ENCODE measurements at regions not wholly inside any gene's neighbourhood (a gene's known extent, or its start where the extent isn't known, plus 50 kb on each side); places are given as distances from the start of the nearest gene placed in this dataset.

DNA sequence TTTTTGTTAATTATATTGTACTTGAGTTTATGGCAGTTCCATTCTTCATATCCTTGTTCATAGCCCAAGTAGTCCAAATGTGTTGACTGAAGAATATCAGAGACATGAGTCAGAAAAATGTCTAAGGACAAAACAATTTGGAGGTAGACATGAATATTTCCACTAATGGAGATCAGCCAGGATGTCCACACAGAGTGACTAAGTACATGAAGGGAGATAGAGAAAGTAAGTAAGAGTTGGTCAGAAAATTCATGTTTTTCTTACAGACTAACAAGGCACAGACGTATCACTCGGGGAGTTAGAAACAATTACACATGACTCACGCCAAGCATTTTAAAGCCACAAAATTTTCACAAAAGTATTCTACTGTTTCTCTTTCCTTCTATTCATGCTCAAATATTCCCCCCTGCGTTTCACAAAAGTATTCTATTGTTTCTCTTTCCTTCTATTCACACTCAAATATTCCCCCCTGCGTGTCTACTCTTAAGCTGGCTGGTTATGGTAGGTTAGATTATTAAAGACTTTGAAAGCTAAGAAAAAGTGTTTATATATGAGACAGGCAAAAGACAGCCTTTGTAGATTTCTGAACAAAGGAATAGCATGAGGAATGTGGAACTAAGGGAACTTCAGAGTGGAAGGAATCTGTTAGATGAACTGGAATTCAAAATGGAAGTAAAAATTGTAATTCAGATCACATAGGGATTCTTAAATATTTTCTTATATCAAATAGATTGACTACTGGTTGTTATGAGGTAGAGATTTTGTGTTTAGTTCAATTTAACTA, 648.7 kb upstream of the CCDC54 start:
- FAIRE-seq, result peak; percentile 99
- peak; percentile 100 for DNase-seq (ENCODE audit: low spot score)

DNA sequence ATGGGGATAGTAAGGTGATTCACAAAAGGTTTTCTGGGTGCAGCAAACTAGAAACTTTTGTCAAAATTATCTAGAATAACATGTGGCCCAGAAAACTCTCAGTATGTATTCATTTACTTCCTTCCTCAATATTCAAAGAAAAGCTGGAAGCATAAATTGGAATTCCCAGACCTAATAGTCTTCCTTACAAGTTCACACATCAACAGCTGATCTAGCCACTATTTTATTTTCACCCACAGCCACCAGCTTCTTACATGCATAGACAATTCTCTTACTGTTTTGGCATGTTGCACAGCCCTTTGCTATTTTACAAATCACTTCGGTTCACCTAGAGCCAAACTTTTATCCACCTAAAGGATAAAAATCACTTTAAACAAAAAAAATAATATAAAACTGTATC, 647.8 kb upstream of the CCDC54 start:
- no peak for FAIRE-seq

DNA sequence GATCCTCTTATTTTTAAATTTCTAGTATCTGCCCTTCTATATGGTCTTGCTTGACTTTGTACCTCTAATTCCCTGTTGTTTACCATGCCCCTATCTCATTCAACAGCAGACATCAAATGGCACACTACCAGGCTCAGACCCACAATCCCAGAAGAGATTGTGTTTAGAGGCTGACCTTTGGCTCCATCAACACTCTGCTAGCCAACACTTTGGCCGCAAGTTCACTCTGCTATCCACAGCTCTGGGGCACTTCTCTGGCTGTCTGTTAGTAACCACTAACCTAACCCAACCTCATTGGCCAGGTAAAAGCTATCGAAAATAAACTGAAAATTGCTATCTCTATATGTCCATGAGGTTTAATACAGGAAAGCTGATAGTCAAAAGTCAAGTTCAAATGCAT, 646.0 kb upstream of the CCDC54 start:
- DNase-seq (ENCODE audit: low spot score) (no peak), FAIRE-seq (no peak)

More for the DNA sequence above, 647.8 kb upstream of the CCDC54 start:
- DNase-seq (ENCODE audit: low spot score), result no peak

DNA sequence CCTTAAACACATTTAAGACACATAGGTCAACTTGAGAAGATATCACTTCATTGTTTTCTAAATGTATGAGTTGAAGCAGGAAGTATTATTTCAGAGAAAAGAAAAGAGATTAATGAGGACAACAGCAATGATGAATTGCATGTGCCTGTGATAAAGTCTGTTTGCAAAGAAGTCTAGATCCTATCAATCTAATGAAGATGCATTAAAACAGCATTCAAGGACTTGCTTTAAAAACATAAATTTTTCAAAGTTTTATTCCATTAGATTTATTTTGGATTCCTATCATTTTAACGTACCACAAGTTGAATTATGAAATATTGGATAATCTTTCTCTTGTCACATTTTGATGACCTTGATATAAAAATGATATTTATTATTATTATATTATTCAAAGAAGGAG, 642.5 kb upstream of the CCDC54 start:
- DNase-seq (ENCODE audit: low spot score) (no peak), FAIRE-seq (peak; percentile 12)

DNA sequence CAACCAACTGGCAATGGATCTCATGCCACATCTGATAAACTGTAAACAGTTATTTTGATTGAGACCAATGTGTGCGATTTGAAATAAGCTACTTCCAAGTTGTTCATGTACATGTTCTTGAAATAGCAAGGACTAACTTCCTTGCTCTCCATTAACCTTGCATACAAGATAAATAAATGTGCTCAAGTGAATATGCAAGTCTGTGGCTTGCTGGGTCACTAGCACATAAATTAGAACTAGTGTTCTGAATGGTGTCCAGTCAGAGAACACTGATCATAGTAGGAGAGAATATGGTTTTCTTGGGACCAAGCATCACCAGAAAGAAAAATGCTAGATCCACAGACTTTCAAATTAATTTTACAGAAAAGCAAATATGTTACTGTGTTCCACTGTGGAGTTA, 640.0 kb upstream of the CCDC54 start:
- DNase-seq (ENCODE audit: low spot score), result no peak
- no peak for FAIRE-seq

DNA sequence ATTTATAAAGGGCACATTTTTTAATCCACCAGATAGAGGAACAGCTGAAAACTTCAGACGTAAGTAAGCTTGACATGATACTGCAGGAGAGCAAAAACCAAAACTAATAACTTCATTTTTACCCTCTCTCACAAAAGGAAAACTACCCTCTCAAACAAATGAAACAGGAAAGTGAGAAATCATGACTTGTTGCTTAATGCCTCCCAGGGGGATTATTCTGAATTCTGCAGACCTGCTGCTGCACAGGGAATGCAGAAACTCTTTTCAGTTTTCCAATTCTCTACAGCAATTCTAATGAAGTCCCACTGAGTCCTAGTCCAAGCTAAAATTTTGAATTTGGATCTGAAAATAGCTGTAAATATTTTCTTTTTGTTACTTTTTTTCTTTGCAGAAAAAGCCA, 637.1 kb upstream of the CCDC54 start:
- FAIRE-seq, result no peak
- DNase-seq (ENCODE audit: low spot score), result no peak

DNA sequence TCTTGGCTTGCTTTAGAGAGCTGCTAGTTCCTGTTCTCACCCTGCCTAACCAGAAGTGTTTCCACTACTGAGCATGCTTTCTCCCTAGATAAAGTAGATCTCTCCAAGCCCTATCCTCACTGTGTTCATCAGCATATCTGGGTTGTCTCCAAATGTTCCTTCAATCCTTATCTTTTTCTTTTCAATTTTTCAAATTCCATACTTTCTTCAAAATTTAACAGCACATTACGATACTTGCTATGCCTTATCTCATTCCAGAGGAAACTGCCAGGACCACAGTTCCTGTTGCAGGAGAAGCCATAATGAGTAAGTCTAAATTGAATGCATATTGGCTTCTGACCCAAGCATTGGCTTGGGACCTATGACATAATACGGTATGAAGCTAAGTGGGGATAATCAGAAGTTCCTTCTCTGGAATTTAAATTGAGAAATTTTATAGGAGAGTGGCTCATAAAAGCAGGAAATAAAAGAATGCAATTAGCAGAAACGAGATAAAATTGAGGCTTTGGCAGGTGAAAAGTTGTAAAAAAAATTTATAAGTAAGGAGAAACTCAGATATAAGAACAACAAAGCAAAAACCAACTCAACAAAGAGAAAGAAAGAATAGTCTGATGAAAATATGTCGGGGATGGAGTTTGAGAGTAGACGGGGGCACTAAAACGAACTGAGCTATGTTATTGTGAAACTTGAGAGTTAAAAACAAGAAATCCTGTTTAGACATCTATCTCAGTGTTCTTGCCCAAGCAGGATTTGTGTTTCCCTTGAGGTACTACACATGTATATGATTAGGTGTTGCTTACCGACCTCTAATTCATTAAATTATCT, 631.7 kb upstream of the CCDC54 start:
- no peak for FAIRE-seq

DNA sequence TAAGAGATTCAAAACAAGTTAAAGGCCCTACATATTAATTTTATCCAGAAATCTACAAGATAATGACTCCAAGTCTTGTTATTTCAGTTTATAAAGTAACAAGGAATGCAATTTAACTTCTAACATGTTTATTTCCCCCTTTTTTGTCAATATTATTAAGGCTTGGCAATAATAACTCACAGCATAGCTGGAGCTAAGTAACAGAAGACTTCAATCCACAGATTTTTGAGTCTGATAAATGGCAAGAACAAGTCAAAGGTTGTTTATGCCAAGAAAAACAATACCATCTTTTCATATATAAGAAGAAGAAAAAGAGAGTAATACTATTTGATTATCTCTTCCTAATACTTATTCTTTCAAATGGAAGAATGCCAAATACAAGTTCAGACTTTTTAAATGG, 631.0 kb upstream of the CCDC54 start:
- FAIRE-seq (no peak), DNase-seq (ENCODE audit: low spot score) (no peak)

More for the DNA sequence above, 631.7 kb upstream of the CCDC54 start:
- no peak for DNase-seq (ENCODE audit: low spot score)

DNA sequence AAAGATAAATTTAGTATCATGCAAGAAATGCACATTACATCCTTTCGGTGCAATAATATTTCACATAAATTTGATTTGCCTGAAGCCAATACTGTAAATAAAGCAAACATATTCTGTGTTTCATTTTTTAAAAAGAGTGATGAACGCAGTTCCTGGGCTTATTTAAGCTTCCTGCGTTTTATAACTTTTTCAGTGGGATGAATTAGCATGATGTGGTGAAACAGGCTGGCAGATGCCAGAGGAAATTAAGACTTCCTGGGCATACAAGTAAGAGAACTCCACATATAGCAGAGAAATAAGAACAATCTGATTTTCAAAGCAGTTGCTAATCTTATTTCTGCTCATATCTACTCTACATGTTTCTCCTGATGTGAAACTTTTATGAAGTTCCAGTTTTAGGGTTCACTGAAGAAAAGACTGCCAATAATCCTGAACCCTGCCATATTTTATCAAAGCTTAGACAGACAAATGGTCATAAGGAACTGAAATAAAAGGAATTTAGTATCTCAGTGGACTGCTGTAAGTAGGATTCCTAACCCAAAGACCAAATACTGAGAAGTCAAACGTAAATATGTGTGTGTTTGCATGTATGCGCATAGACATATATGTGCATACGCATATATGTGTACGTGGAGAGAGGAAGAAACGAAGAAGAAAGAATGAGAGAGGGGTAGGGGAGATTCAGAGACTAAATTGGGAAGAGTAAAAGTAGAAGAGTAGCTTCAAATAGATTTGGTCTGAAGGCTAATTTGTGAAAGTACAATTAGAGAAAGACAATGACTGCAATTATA, 628.6 kb upstream of the CCDC54 start:
- no peak for FAIRE-seq
- no peak for DNase-seq (ENCODE audit: low spot score)

DNA sequence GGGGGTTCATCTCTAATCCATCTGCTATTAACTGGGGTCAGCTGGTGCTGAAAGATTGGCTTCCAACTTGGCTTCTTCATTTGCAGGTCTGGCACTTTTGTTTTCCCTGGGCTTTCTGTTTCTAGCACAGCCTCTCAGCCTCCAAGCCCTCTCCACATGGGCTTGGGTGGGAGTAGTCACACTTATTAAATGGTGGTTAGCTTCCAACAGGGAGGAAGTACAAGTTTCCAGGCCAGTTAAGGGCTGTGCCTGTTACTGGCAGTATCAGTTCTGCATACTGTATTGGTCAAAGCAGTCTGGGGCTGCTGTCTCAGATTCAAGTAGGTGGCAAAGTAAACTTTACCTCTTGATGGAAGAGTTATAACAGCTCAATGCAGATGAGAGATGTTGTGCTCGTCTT, 627.1 kb upstream of the CCDC54 start:
- FAIRE-seq (no peak), DNase-seq (ENCODE audit: low spot score) (no peak)

DNA sequence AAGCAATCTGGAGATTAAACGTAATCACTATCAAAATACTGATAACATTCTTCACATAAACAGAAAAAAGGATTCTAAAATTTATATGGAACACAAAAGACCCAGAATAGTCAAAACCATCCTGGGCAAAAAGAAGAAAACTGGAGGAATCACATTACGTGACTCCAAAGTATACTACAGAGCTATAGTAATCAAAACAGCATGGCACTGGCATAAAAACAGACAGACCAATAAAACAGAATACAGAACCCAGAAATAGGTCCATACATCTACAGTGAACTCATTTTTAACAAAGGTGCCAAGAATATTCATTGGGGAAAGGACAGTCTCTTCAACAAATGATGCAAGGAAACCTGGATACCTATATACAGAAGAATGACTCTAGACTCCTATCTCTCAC, 621.9 kb upstream of the CCDC54 start:
- no peak for DNase-seq (ENCODE audit: low spot score)
- no peak for FAIRE-seq

DNA sequence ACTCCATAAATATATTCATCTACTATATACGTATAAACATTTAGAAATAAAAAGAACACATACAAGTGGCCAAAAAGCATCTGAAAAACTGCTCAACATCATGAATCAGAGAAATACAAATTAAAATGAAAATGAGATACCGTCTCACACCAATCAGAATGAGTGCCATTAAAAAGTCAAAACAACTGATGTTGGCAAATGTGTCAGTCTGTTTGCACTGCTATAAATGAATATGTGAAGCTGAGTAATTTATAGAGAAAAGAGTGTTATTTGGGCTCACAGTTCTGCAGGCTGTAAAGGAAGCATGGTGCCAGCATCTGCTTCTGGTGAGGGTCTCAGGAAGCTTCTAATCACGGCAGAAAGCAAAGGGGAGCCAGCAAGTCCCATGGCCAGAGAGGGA, 620.3 kb upstream of the CCDC54 start:
- DNase-seq (ENCODE audit: low spot score) (no peak), FAIRE-seq (no peak)

DNA sequence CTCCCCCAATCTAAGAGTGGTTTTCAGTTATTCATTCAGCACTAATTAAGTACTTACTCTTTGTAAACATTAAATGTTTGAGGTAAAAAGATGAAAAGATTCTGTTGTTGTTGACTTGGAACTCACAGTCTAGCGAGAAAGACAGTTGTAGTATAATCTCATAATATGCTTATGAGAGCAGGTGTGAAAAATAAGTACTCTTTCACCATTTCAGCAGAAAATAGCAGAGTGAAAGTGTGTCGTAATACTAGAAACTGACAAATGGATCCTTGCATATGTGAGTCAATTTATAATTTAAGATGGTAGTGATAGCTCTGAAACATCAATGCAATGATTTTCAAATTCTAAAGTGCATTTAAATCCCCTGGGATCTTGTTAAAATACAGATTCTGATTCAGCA, 618.8 kb upstream of the CCDC54 start:
- FAIRE-seq, result no peak
- DNase-seq (ENCODE audit: low spot score), result no peak

DNA sequence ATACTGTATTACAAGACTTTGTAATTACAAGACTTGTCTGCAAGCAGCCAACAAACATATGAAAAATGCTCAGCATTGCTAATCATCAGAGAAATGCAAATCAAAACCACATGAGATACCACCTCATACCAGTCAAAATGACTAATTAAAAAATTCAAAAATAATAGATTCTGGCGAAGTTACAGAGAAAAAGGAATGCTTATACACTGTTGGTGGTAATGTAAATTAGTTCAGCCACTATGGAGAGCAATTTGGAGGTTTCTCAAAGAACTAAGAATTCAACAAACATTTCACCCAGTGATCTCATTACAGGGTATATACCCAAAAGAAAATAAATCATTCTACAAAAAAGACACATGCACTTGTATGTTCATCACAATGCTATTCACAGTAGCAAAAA, 617.5 kb upstream of the CCDC54 start:
- FAIRE-seq, result no peak
- no peak for DNase-seq (ENCODE audit: low spot score)

DNA sequence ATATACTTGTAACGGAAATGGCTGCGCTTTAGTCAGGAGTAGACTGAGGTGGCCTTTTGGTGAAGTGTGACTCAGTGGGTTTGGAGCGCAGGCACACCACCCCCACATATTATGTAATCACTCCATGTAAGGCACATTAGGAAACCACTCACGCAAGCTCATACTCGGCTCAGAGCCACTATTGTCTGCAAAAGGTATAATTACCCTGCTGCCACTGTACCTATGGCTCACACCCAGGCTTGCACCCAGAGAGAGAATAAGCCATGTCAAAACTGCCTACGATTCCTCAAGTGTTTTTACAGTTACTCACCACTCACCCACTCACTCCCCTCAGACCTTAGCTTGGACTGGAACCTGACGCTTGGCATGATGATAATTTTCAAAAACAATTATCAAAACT, 611.9 kb upstream of the CCDC54 start:
- peak; percentile 79 for FAIRE-seq
- DNase-seq (ENCODE audit: low spot score), result peak; percentile 89

DNA sequence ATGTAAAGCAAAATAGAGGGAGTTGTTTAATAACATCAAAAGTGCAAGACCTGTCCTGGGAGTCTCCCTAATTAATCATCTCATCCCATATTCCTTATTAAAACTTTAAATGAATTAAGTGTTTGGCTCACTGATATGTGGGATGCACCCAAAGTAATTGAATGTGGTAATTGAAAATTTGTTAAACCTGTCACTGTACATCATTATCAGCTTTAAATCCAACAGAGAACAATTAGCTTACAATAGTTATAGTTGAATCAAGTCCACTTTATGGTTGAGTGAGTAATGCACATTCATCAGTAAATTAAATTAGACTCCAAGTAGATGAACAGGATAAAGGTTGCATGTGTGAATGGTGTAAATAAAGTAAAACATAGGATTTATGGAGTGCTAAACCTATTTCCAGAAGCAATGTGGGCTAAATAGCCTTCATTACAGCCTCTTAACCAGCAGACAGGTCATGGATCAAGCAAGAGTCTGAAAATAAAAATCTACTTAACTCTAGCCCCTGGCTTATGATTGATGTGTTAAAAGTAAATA, 608.2 kb upstream of the CCDC54 start:
- FAIRE-seq (no peak), DNase-seq (ENCODE audit: low spot score) (no peak)

DNA sequence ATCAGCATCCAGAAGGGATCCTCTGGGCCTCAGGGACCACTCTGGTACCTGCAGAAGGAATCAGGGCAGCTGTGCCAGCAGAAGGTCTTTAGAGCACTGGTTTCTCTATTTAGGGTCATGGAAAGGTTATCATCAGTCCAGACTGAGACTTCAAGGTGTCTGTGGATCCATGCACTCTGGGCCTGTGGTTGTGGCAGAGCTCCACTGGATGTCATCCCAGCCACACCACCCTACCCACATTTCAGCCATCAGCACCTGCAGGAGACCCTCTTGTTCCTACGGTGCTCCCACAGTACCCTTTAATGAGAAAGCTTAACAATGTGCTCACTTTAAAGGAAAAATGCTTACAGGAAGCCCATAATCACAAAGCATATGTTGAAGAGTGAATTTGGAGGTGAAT, 603.4 kb upstream of the CCDC54 start:
- no peak for FAIRE-seq
- DNase-seq (ENCODE audit: low spot score), result no peak

DNA sequence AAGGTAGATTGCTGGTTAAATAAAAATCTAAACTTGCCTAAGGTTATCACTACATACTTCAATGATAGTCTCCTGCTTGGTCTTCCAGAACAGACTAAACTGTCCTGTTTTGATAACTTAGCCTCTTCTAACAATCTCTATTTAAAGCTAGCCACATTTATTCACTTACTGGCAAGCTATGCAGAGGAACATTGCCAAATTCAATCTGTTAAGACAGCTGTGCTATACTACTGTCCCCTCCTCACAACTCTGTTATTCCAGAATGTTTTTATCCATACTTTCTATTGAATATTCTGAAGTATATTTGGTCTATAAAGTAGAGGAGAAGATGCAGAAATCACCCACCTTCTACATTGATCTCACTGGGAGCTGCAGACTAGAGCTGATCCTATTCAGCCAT, 594.0 kb upstream of the CCDC54 start:
- no peak for FAIRE-seq
- no peak for DNase-seq (ENCODE audit: low spot score)

DNA sequence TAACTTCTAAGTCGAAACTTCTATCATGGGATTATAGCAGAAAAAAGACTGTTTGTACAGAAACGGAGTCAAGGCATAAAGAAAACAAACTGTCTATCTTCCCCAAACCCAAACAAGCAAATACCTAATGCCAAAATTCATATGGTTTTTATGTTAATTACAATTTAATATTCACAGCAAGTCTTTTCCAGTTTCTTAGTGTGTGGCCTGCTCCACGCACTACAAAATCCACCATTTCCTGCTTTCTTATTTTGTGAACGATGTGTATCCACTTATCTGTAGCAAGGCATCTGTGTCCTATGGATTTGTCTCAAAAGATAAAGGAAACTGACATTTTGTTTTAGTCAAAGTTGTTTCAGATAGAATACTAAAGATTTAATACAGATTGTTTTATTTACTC, 588.0 kb upstream of the CCDC54 start:
- FAIRE-seq (no peak), DNase-seq (ENCODE audit: low spot score) (no peak)

DNA sequence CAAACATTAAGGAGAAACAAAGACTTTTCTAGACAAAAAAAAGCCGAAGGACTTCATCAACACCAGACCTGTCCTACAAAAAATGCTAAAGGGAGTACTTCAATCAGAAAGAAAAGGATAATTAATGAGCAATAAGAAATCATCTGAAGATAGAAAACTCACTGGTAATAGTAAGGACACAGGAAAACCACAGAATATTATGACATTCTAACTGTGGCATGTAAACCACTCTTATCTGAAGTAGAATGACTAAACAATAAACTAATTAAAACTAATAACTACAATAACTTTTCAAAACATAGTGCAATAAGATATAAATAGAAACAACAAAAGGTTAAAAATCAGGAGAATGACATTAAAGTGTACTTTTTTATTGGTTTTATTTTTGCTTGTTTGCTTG, 584.5 kb upstream of the CCDC54 start:
- DNase-seq (ENCODE audit: low spot score), result no peak
- no peak for FAIRE-seq

DNA sequence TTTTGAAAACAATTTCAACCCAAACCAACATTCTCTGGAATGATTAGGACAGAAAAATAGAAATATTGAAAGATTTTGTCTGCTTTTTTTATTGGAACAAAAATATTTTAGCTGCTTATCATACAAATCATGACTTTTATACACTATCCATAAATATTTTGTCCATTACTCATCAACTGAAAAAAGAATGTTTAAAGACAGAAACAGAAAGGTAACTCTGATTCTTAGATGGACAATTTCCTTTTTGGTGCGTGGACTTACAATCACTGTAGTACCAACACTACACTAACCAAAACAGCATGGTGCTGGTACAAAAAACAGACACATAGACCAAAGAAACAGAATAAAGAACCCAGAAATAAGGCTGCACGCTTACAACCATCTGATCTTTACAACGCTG, 582.8 kb upstream of the CCDC54 start:
- FAIRE-seq, result no peak

DNA sequence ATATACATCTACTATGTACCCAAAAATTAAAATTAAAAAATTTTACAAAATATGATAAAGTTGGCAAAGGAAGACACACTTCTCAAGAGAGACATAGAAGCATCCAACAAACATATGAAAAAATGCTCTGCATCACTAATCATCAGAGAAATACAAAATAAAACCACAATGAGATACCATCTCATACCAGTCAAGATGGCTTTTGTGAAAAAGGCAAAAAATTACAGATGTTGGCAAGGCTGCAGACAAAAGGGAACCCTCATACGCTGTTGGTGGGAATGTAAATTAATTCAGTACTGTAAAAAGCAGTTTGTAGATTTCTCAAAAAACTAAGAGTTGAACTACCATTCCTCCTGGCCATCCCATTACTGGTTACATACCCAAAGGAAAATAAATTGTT, 581.7 kb upstream of the CCDC54 start:
- no peak for FAIRE-seq
- no peak for DNase-seq (ENCODE audit: low spot score)

More for the DNA sequence above, 582.8 kb upstream of the CCDC54 start:
- peak; percentile 19 for DNase-seq (ENCODE audit: low spot score)
